Fibroblast of pulmonary artery (primary cell): ENCODE measurements at regions not wholly inside any gene's neighbourhood (a gene's known extent, or its start where the extent isn't known, plus 50 kb on each side); places are given as distances from the start of the nearest gene placed in this dataset.
A peak's percentile ranks its signal among the peaks of the same experiment; 100 is the strongest.

ENCODE experiments used
- DNase-seq: peaks from one replicate; pipeline ENCODE4 v3.0.0-alpha.2; 2010; ENCODE audit warnings: low read depth
- H3K4me3 ChIP-seq: replicated peaks from 2 replicates; pipeline ENCODE4 v1.5.1; 2011; ENCODE audit warnings: low read depth, mild to moderate bottlenecking, control low read depth, low read length, moderate library complexity
- CTCF ChIP-seq: IDR thresholded peaks from 2 replicates; pipeline ENCODE4 v1.5.1; 2011; ENCODE audit warnings: mild to moderate bottlenecking, control low read depth, low read length, inconsistent platforms; ENCODE audit errors: missing control alignments

GRCh38 chr6:74741646-74742045, 464.2 kb downstream of the COL12A1 start:
- no peak overlapping the region for H3K4me3 ChIP-seq
- TF ChIP-seq CTCF, result no peak
- DNase-seq, result no peak

GRCh38 chr6:74735304-74735703, 470.5 kb downstream of the COL12A1 start:
- peak; percentile 96 for DNase-seq
- H3K4me3 ChIP-seq, result no peak overlapping the region
- no peak for TF ChIP-seq CTCF

GRCh38 chr6:74734901-74735300, 471.0 kb downstream of the COL12A1 start:
- no peak overlapping the region for H3K4me3 ChIP-seq
- no peak for TF ChIP-seq CTCF
- no peak for DNase-seq

GRCh38 chr6:74733830-74734620, 471.8 kb downstream of the COL12A1 start:
- peak; percentile 56 for DNase-seq
- TF ChIP-seq CTCF, result no peak

GRCh38 chr6:74731931-74732330, 473.9 kb downstream of the COL12A1 start:
- DNase-seq, result peak; percentile 60
- TF ChIP-seq CTCF, result no peak
- H3K4me3 ChIP-seq, result no peak overlapping the region

More at GRCh38 chr6:74733830-74734620, 471.8 kb downstream of the COL12A1 start:
- H3K4me3 ChIP-seq, result no peak overlapping the region

- H3K4me3 ChIP-seq, result no peak overlapping the region
- DNase-seq, result peak; percentile 57
- TF ChIP-seq CTCF, result no peak
Measured at GRCh38 chr6:74731204-74731603, 474.6 kb downstream of the COL12A1 start.

GRCh38 chr6:74720923-74721322, 484.9 kb downstream of the COL12A1 start:
- no peak for TF ChIP-seq CTCF
- peak; percentile 18 for DNase-seq
- H3K4me3 ChIP-seq, result no peak overlapping the region
